GM06990 (cell line): ENCODE measurements at regions not wholly inside any gene's neighbourhood (a gene's known extent, or its start where the extent isn't known, plus 50 kb on each side); places are given as distances from the start of the nearest gene placed in this dataset.

Source experiments
- DNase-seq: peaks from one replicate; pipeline ENCODE4 v3.0.0-alpha.2; 2011; ENCODE audit not compliant: insufficient read length; ENCODE audit errors: extremely low read depth
- H3K27me3 ChIP-seq: replicated peaks from 2 replicates; pipeline ENCODE4 v1.6.0; 2011; ENCODE audit warnings: low read length; ENCODE audit not compliant: control insufficient read depth, insufficient read depth
- H3K36me3 ChIP-seq: 2 replicates; pipeline ENCODE4 v1.5.1; 2011; ENCODE audit warnings: low read length; ENCODE audit not compliant: control insufficient read depth, insufficient read depth
- H3K4me3 ChIP-seq: replicated peaks from 2 replicates; pipeline ENCODE4 v1.5.1; 2011; ENCODE audit warnings: low read depth, mild to moderate bottlenecking, control low read depth, low read length
- CTCF ChIP-seq: IDR thresholded peaks from 2 replicates; pipeline ENCODE4 v1.5.1; 2011; ENCODE audit warnings: low read length, control low read depth, mild to moderate bottlenecking, inconsistent platforms; ENCODE audit not compliant: insufficient read depth, poor library complexity, severe bottlenecking

- Histone ChIP-seq H3K27me3 (no peaks in the 10 kb centered on the region), H3K4me3 (no peak overlapping the region), H3K36me3 (no peaks in the 10 kb centered on the region)
- TF ChIP-seq CTCF, result no peak
- no peak for DNase-seq
These were observed 381.0 kb upstream of the TPK1 start for GRCh38 chr7:145216866-145217265.

DNA sequence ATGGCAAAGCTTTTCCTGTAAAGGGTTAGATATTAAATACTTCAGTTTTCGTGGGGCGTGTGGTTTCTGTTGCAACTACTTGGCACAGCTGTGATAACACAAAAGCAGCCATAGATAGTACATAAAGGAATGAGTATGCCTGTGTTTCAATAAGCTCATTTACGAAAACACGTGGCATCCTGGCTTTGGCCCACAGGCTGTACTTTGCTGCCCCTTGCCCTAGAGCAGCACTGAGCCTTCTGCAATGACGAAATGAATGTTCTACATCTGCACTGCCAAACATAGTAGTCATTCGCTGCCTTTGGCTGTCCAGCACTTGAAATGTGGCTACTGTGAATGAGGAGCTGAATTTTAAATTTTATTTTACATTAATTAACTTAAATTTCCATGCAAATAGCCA is 376.2 kb upstream of the TPK1 start:
- no peak for DNase-seq
- no peak for TF ChIP-seq CTCF
- no peaks in the 10 kb centered on the region for H3K27me3 ChIP-seq
- no peaks in the 10 kb centered on the region for H3K36me3 ChIP-seq
- H3K4me3 ChIP-seq, result no peak overlapping the region

DNA sequence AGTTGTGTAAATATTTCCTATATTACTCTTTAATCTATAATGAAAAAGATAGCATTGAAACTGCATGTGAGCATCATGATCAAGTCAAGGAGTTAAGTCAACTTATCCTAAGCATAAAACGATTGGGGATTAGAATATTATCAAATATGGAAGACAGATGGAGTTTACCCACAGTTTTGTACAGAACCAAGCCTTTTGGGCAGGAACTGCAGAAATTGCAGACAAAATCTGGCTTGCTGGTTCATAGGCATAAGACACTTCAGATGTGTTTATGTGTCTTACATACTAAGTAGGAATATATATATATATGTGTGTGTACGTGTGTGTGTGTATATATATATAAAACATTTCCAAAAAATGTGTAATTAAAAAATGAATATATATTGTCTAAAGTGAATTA is 375.4 kb upstream of the TPK1 start:
- Histone ChIP-seq H3K27me3 (no peaks in the 10 kb centered on the region), H3K4me3 (no peak overlapping the region), H3K36me3 (no peaks in the 10 kb centered on the region)
- TF ChIP-seq CTCF, result no peak
- DNase-seq, result no peak

DNA sequence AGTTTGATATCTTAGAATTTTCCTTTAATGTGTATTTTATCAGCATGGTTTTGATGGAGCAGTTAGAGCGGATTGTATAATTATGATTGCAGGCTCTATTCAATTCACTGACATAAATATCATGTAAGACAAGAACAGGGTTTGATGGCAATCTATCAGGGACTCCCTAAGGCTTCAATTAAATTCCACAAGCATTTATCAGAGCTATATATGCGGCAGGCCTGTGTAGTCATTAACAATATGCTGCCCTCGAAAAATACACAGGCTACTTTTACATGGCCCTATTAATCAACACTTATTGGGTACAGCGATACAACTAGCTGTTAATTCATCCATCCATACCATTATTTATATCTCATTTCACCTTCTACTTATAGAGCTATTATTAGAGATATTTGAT is 358.1 kb upstream of the TPK1 start:
- Histone ChIP-seq H3K36me3 (no peaks in the 10 kb centered on the region), H3K27me3 (no peaks in the 10 kb centered on the region), H3K4me3 (no peak overlapping the region)
- no peak for TF ChIP-seq CTCF
- no peak for DNase-seq

GRCh38 chr7:145184956-145185355 is 349.1 kb upstream of the TPK1 start:
- no peaks in the 10 kb centered on the region for H3K36me3 ChIP-seq
- no peak for TF ChIP-seq CTCF
- no peaks in the 10 kb centered on the region for H3K27me3 ChIP-seq
- no peak for DNase-seq
- no peak overlapping the region for H3K4me3 ChIP-seq

- no peaks in the 10 kb centered on the region for H3K36me3 ChIP-seq
These were observed 347.2 kb upstream of the TPK1 start for GRCh38 chr7:145183069-145183468.

More at GRCh38 chr7:145183069-145183468, 347.2 kb upstream of the TPK1 start:
- Histone ChIP-seq H3K4me3 (no peak overlapping the region), H3K27me3 (no peaks in the 10 kb centered on the region)
- no peak for TF ChIP-seq CTCF
- no peak for DNase-seq
